B cell (primary cell): ENCODE measurements at regions not wholly inside any gene's neighbourhood (a gene's known extent, or its start where the extent isn't known, plus 50 kb on each side); places are given as distances from the start of the nearest gene placed in this dataset.

ENCODE experiments used
- ATAC-seq: fragments of 200-7000 bp; cut with Tn5 transposase; one replicate; pipeline ENCODE4 v1.10.0; 2021; ENCODE audit warnings: low read depth, mild to moderate bottlenecking, moderate number of reproducible peaks, moderate library complexity
- CTCF ChIA-PET: fragments of 350-600 bp; sonication (Branson Sonifier 250); formaldehyde crosslinking; loops from one replicate; lab custom pipeline; 2021; ENCODE audit warnings: antibody characterized with exemption, inconsistent platforms; lab: Charles Lee
- POLR2A ChIA-PET: fragments of 350-600 bp; sonication (Branson Sonifier 250); formaldehyde crosslinking; loops from one replicate; lab custom pipeline; 2021; ENCODE audit warnings: antibody characterized with exemption; lab: Charles Lee
- DNase-seq: peaks from one replicate; pipeline ENCODE4 v3.0.0; 2013
- H2AFZ ChIP-seq: 2 replicates; pipeline ENCODE4 v1.6.1; 2012; ENCODE audit warnings: mild to moderate bottlenecking, low read depth, low read length; ENCODE audit not compliant: insufficient read depth, poor library complexity, severe bottlenecking
- H3K27ac ChIP-seq, 2 donors: 1 replicate in 1 of 2; 2 replicates in 1 of 2; pipeline ENCODE4 v1.5.1; 2012 to 2013; ENCODE audit warnings: low read length in 2 of 2, mild to moderate bottlenecking in 2 of 2, moderate library complexity in 1 of 2
- H3K27me3 ChIP-seq, 4 experiments: fragments of 200-600 bp in 1 of 4; sonication (generic) in 1 of 4; replicated peaks in 1 of 4; 1 replicate in 2 of 4; 2 replicates in 2 of 4; pipeline versions ENCODE4 v1.6.1 to v1.7.0; 2013 to 2016; ENCODE audit warnings: low read length in 3 of 4, mild to moderate bottlenecking in 2 of 4, mixed read lengths in 1 of 4, moderate library complexity in 1 of 4; ENCODE audit not compliant: insufficient read depth in 4 of 4, control insufficient read depth in 3 of 4; ENCODE audit errors: control extremely low read depth in 1 of 4
- H3K36me3 ChIP-seq, 2 experiments: replicated peaks in 1 of 2; 1 replicate in 1 of 2; 2 replicates in 1 of 2; pipeline versions ENCODE4 v1.6.1 to v1.7.1; 2013; ENCODE audit warnings: low read length in 1 of 2; ENCODE audit not compliant: insufficient read depth in 2 of 2, control insufficient read depth in 1 of 2; ENCODE audit errors: control extremely low read depth in 1 of 2, extremely low read depth in 1 of 2
- H3K4me1 ChIP-seq, 2 donors: fragments of 200-600 bp in 1 of 2; sonication (generic) in 1 of 2; 1 replicate in 1 of 2; 2 replicates in 1 of 2; pipeline versions ENCODE4 v1.5.1 to v1.6.1; 2013 to 2017; ENCODE audit warnings: low read length in 2 of 2; ENCODE audit not compliant: control insufficient read depth in 2 of 2, insufficient read depth in 2 of 2
- H3K4me2 ChIP-seq: replicated peaks from 2 replicates; pipeline ENCODE3; 2012; ENCODE audit warnings: mild to moderate bottlenecking, low read depth, low read length; ENCODE audit not compliant: poor library complexity, severe bottlenecking
- H3K4me3 ChIP-seq, 5 experiments: fragments of 200-600 bp in 1 of 5; sonication (generic) in 1 of 5; 1 replicate in 3 of 5; 2 replicates in 2 of 5; pipeline versions ENCODE4 v1.5.1 to v1.7.0; 2011 to 2016; ENCODE audit warnings: low read length in 4 of 5, mild to moderate bottlenecking in 4 of 5, low read depth in 2 of 5, control low read depth in 1 of 5, moderate library complexity in 1 of 5; ENCODE audit not compliant: insufficient read depth in 1 of 5; ENCODE audit errors: control extremely low read depth in 1 of 5, extremely low read depth in 1 of 5
- H3K79me2 ChIP-seq: fragments of 200-600 bp; sonication (generic); one replicate; pipeline ENCODE4 v1.6.0; 2016; ENCODE audit warnings: low read length; ENCODE audit not compliant: control insufficient read depth, insufficient read depth
- H3K9ac ChIP-seq: fragments of 200-600 bp; sonication (generic); 2 replicates; pipeline ENCODE4 v1.6.1; 2017; ENCODE audit warnings: mild to moderate bottlenecking, low read length, moderate library complexity
- H3K9me3 ChIP-seq, 3 donors: one replicate each; pipeline versions ENCODE4 v1.6.1 to v1.7.1; 2013; ENCODE audit warnings: low read length in 2 of 3; ENCODE audit not compliant: control insufficient read depth in 2 of 3, insufficient read depth in 1 of 3; ENCODE audit errors: control extremely low read depth in 1 of 3
- H4K20me1 ChIP-seq: 2 replicates; pipeline ENCODE4 v1.6.0; 2012; ENCODE audit warnings: mild to moderate bottlenecking, low read length; ENCODE audit not compliant: insufficient read depth, control insufficient read depth, poor library complexity, severe bottlenecking
- H3K27ac Mint-ChIP-seq: one replicate; pipeline ENCODE4 v1.8.0; 2021; ENCODE audit warnings: mixed read lengths
- H3K27me3 Mint-ChIP-seq: one replicate; pipeline ENCODE4 v1.8.0; 2021; ENCODE audit warnings: mixed read lengths
- H3K4me1 Mint-ChIP-seq: one replicate; pipeline ENCODE4 v1.8.0; 2021; ENCODE audit warnings: mixed read lengths
- H3K4me3 Mint-ChIP-seq: one replicate; pipeline ENCODE4 v1.8.0; 2021; ENCODE audit warnings: mixed read lengths
- H3K9me3 Mint-ChIP-seq: one replicate; pipeline ENCODE4 v1.8.0; 2022; ENCODE audit warnings: mixed read lengths; ENCODE audit not compliant: insufficient read depth
- EZH2 ChIP-seq: IDR thresholded peaks from 2 replicates; pipeline ENCODE4 v1.6.1; 2012; ENCODE audit warnings: borderline replicate concordance, low read depth, mild to moderate bottlenecking, moderate library complexity, low read length; ENCODE audit not compliant: insufficient read depth, poor library complexity, severe bottlenecking
- whole genome bisulfite sequencing: methylation state at CpG from one replicate; pipeline ENCODE4 v1.1.5; 2013; ENCODE audit warnings: missing lambda C conversion rate; ENCODE audit not compliant: insufficient coverage; 5-methylcytosine and 5-hydroxymethylcytosine counted together
- intact Hi-C: fragments of 100-400 bp; cut with micrococcal nuclease; formaldehyde crosslinking; loops from one replicate; pipeline ENCODE4 v1.10.0; 2022
- TF ChIP-seq, protein P1 (sequence below): fragments of 200-600 bp; IDR thresholded peaks from one replicate; pipeline ENCODE4 v1.8.0; 2022; ENCODE audit warnings: antibody characterized with exemption, mild to moderate bottlenecking

DNA sequence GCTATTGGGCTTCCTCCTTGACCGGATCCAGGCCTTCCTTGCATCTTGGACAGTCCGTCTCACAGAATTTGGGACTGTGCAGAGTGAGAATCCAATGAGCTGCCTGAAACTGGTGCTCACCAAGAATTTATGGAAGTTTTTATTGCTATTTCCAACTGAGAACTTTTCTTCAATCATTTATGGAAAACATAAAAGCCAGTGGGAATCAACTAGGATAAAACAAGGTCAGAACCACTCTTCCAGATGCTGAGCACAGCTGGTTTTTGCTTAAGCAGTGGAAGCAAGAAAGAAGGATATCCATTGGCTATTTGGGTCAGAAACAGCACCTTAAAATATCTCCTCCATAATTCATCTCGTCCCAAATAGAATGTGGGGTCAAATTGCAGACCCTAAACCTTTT lies 74.2 kb downstream of the CD83 start:
- Histone ChIP-seq H3K9me3 (no peaks in the 10 kb centered on the region), H3K4me3 (no peak overlapping the region), H3K4me2 (no peak overlapping the region), H4K20me1 (no peaks in the 10 kb centered on the region), H3K27ac (no peak overlapping the region), H2AFZ (no peak overlapping the region), H3K36me3 (peaks cover 0 to 7% of the 10 kb centered on the region in 2 experiments), H3K79me2 (no peaks in the 10 kb centered on the region), H3K9ac (no peak overlapping the region), H3K27me3 (no peaks in the 10 kb centered on the region), H3K4me1 (no peaks in the 10 kb centered on the region)
- 100% methylated on average over 1 of the region's 3 CpGs for WGBS
- no peaks in the 10 kb centered on the region for H3K4me1 Mint-ChIP-seq
- H3K27me3 Mint-ChIP-seq: no peaks in the 10 kb centered on the region
- CTCF ChIA-PET: no interaction called here
- no peak overlapping the region for H3K27ac Mint-ChIP-seq
- H3K4me3 Mint-ChIP-seq: no peak overlapping the region
- DNase-seq (no peak), ATAC-seq (no peak)
- intact Hi-C loops: no loop called here
- H3K9me3 Mint-ChIP-seq: no peaks in the 10 kb centered on the region
- no peak for TF ChIP-seq EZH2
- TF ChIP-seq, protein P1, sequence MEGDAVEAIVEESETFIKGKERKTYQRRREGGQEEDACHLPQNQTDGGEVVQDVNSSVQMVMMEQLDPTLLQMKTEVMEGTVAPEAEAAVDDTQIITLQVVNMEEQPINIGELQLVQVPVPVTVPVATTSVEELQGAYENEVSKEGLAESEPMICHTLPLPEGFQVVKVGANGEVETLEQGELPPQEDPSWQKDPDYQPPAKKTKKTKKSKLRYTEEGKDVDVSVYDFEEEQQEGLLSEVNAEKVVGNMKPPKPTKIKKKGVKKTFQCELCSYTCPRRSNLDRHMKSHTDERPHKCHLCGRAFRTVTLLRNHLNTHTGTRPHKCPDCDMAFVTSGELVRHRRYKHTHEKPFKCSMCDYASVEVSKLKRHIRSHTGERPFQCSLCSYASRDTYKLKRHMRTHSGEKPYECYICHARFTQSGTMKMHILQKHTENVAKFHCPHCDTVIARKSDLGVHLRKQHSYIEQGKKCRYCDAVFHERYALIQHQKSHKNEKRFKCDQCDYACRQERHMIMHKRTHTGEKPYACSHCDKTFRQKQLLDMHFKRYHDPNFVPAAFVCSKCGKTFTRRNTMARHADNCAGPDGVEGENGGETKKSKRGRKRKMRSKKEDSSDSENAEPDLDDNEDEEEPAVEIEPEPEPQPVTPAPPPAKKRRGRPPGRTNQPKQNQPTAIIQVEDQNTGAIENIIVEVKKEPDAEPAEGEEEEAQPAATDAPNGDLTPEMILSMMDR: no peak
- POLR2A ChIA-PET: no interaction called here

DNA sequence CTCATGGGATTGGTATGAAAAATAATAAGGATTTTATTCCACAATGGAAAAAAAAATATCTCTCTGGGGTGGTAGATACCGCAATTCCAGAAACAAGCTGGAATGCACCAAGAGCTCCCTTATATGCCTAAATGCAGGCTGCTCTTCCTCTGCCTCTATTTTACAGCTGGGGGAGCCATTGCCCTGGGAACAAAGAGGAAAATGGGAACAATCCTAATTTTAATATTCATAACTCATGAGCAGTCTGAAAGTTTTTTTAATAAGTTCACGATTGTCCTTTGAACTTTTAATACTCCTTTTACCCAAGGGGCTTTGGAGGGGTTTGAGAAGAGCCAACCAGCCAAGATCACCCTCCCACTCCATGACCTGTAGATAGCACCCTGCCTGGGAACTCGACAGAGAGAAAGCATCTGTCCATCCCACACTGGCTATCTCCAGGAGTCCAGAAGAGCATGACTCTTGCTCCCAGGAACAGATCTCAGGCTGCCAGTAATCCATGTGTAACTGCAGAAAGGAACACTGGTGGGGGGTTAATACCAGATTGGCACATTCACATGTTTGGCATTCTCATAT lies 74.7 kb downstream of the CD83 start:
- Mint-ChIP-seq H3K9me3 (no peaks in the 10 kb centered on the region), H3K27me3 (no peaks in the 10 kb centered on the region), H3K4me1 (no peaks in the 10 kb centered on the region), H3K4me3 (no peak overlapping the region), H3K27ac (no peak overlapping the region)
- Histone ChIP-seq H3K4me3 (no peak overlapping the region), H3K79me2 (no peaks in the 10 kb centered on the region), H3K36me3 (peaks cover 0 to 7% of the 10 kb centered on the region in 2 experiments), H3K27me3 (no peaks in the 10 kb centered on the region), H4K20me1 (no peaks in the 10 kb centered on the region), H3K4me1 (no peaks in the 10 kb centered on the region), H2AFZ (no peak overlapping the region), H3K9me3 (no peaks in the 10 kb centered on the region), H3K9ac (no peak overlapping the region), H3K4me2 (no peak overlapping the region), H3K27ac (no peak overlapping the region)
- WGBS: 100% methylated on average over 1 of the region's 3 CpGs
- ChIA-PET POLR2A (no interaction called here), CTCF (no interaction called here)
- TF ChIP-seq, protein P1: no peak
- TF ChIP-seq EZH2: no peak
- no peak for DNase-seq
- intact Hi-C loops: no loop called here
- no peak for ATAC-seq
